Fibroblast of peridontal ligament (primary cell): ENCODE measurements at regions not wholly inside any gene's neighbourhood (a gene's known extent, or its start where the extent isn't known, plus 50 kb on each side); places are given as distances from the start of the nearest gene placed in this dataset.
"Not testable (repeated sequence)": the region's sequence is repeated elsewhere in the genome, so short reads cannot be mapped to it uniquely, and the experiment has no call there.

Experiments used
- DNase-seq: peaks from one replicate; pipeline ENCODE4 v3.0.0-alpha.2; 2010; ENCODE audit errors: extremely low read depth

GRCh38 chr12:63040526-63041220, 105.7 kb upstream of the PPM1H start:
- DNase-seq: no peak

- no peak for DNase-seq
Measured at GRCh38 chr12:63038713-63039100, 103.8 kb upstream of the PPM1H start.

GRCh38 chr12:63037746-63038712, 103.1 kb upstream of the PPM1H start:
- no peak for DNase-seq

- no peak for DNase-seq
Measured at GRCh38 chr12:63036974-63037335, 102.0 kb upstream of the PPM1H start.

DNA sequence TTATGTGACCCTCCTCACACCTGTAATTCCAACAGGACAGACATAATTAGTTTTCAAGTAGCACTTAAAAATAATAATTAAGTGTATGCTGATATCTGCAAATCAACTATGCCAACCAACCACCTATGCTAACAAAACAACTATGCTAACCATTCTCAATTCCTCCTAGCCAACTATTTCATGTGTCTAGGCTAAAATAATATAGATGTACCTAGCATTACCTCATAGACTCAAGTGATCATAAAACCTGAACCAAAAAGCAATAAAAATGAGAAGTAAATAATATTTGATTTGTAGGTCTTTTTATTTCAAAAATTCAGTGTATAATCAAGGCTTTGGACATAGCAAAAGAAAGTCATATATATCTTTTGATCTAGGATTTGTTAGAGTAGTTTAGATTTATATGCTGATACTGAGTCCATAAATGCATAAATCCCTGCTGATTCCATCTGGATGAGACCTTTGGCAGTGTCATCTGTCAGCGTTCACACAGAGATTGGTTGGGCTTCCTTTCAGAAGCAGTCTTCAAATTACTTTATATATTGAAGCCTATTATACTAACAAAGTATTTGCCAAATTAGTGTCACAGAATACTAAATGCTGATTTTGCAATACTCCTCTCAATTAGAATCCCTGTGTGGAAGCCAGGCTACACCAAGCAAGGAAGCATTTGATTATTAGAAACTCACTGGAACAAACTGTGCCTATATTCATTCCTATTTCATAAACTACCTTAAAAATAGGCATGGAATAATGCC, 101.4 kb upstream of the PPM1H start:
- DNase-seq: no peak

DNA sequence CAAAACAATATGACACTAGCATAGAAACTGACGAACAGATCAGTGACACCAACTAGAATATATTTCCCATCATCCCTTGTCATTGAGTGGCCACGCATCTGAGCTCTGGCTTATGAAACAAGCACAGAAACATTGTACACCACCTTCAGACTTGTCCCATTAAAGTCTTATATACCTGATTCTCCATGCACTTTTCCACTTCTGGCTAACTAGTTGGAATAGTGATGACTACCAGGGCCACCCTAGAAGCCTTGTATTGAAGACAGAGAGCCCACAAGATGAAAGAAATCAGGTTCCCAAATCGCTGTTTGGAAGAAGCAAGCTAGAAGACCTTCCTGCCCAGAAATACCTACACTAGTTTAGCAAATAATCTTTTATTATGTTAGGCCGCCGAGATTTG, 99.7 kb upstream of the PPM1H start:
- no peak for DNase-seq

DNA sequence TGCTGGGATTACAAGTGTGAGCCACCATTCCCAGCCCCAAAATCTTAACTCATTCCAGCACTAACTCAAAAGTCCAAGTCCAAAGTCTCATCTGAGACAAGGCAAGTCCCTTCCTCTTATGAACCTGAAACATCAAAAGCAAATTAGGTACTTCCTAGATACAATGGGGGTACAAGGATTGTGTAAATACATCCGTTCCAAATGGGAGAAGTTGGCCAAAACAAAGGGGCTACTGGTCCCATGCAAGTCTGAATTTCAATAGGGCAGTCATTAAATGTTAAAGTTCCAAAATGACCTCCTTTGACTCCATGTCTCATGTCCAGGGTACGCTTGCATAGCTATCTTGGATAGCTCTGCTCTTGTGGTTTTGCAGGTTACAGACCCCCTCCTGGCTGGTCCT, 94.7 kb upstream of the PPM1H start:
- no peak for DNase-seq

DNA sequence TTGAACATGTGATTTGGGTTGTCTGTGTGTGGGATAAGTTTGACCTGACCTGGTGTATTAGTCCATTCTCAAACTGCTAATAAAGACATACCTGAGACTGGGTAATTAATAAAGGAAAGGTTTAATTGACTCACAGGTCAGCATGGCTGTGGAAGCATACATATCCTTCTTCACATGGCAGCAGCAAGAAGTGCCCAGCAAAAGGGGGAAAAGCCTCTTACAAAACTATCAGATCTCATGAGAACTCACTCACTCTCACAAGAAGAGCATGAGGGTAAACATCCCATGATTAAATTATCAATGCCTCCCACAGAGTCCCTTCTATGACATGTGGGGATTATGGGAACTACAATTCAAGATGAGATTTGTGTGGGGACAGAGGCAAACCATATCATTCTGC, 94.0 kb upstream of the PPM1H start:
- DNase-seq: no peak

GRCh38 chr12:63025116-63025515, 90.2 kb upstream of the PPM1H start:
- no peak for DNase-seq

GRCh38 chr12:63023926-63024325, 89.0 kb upstream of the PPM1H start:
- no peak for DNase-seq

GRCh38 chr12:63021116-63021515, 86.2 kb upstream of the PPM1H start:
- no peak for DNase-seq

GRCh38 chr12:63020269-63020668, 85.3 kb upstream of the PPM1H start:
- DNase-seq: no peak

DNA sequence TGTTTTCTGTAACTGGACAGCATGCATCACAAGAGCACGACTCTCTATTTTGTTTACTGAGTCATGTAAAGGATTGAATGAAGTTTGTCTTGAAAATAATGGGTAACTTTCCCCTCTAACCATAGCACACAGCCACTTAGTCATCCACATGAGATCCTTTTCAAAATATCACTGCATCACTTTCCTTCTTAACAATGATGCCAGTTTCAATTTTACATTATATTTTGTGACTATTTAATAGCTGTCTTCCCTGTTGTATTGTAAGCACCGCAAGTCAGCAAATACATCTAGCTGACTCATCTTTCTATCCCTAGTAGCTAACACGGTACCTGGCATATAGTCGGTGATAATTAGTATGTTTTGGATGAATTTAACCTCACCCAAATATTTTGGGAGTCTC, 83.3 kb upstream of the PPM1H start:
- DNase-seq: no peak

GRCh38 chr12:63013302-63013701, 78.4 kb upstream of the PPM1H start:
- no peak for DNase-seq

DNA sequence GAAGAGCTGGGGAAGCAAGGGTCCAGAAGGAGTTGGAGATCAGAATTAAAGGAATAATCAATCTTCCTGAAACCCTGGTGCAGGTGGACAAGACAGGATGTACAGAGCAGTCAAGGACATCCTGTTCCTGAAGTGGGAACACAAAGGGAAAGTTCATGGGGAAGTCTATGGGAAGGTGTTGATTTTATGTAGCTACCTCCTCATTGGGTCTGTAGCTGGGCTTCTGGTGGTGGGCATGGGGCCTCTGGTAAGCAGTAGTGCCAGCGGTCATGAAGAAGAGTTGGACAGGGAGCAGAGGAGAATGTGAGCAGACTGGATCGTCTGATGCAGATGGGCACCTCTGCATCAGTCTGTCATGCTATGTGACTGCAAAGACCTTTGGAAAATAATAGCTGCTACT, 75.7 kb upstream of the PPM1H start:
- DNase-seq: no peak

DNA sequence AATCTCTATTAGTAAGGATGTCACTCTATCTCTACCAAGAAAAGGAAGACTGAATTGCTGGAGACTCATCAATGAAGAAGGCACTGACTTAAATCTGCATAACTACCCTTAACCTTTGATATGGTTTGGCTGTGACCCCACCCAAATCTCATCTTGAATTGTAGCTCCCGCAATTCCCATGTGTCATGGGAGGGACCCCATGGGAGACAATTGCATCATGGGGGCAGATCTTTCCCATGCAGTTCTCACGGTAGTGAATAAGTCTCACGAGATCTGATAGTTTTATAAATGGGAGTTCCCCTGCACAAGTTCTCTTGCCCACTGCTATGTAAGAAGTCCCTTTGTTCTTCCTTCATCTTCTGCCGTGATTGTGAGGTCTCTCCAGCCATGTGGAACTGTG, 73.4 kb upstream of the PPM1H start:
- DNase-seq: no peak

- DNase-seq: no peak
Measured at GRCh38 chr12:63007726-63008125, 72.8 kb upstream of the PPM1H start.

DNA sequence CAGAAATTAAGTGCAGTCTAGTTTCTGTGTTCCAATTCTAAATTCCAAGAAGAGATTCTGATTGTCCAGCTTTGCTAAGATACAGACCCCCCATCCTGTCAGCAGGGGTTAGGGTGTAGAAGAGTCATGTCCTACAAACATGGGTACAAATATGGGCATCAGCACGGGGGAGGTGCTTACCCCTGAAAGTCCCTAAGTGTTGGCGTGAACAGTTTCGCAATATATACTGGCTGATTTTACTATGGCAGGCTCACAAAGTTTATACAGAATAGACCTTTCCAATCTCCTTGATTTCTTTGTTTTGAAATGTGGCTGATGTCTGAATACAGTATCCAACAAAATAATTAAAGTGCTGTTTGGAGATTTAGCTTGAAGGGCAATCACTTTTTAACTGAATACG, 71.6 kb upstream of the PPM1H start:
- no peak for DNase-seq

DNA sequence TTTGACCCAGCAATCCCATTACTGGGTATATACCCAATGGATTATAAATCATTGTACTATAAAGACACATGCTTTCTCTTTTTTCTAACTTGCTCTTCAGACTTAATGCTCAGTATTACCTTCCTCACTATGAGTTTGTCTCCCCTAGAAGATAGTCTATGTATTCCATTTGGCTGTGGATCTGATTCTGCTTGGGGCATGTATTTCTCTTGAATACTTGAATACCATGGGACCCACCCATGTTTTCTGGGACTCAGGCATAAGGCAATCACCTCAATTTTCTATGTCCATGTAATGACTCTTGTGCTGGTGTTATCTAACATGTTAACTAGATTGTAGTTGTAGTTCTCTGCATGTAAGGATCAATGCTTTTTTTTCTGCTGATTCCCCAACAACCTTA, 70.4 kb upstream of the PPM1H start:
- no peak for DNase-seq

GRCh38 chr12:63003223-63003819, 68.4 kb upstream of the PPM1H start:
- no peak for DNase-seq

- DNase-seq: not testable (repeated sequence)
Measured at GRCh38 chr12:63002059-63002458, 67.1 kb upstream of the PPM1H start.

- DNase-seq: no peak
Measured at GRCh38 chr12:62998454-62998853, 63.5 kb upstream of the PPM1H start.
